SK-N-SH treated with all-trans-retinoic acid at 6 μM for 48 hours (cell line): ENCODE measurements at regions not wholly inside any gene's neighbourhood (a gene's known extent, or its start where the extent isn't known, plus 50 kb on each side); places are given as distances from the start of the nearest gene placed in this dataset.

Experiments used
- ARNTL ChIP-seq: fragments of 450-650 bp; formaldehyde crosslinking; IDR thresholded peaks from 2 replicates; pipeline ENCODE4 v1.5.0; 2020; ENCODE audit warnings: low read depth, mild to moderate bottlenecking, moderate library complexity, borderline replicate concordance
- CSDC2 ChIP-seq: fragments of 250-450 bp; sonication (Bioruptor Pico); IDR thresholded peaks from 2 replicates; pipeline ENCODE4 v1.5.0; 2020; ENCODE audit warnings: mild to moderate bottlenecking, moderate library complexity
- GLIS3 ChIP-seq: fragments of 250-450 bp; sonication (Bioruptor Pico); IDR thresholded peaks from 2 replicates; pipeline ENCODE4 v1.5.0; 2020; ENCODE audit warnings: mild to moderate bottlenecking, moderate library complexity
- RARB ChIP-seq: fragments of 250-450 bp; sonication (Bioruptor Pico); IDR thresholded peaks from 2 replicates; pipeline ENCODE4 v1.8.0; 2021; ENCODE audit warnings: mild to moderate bottlenecking, moderate library complexity
- ZFP3 ChIP-seq: fragments of 250-450 bp; sonication (Bioruptor Pico); IDR thresholded peaks from 2 replicates; pipeline ENCODE4 v1.5.0; 2020; ENCODE audit warnings: mild to moderate bottlenecking, moderate library complexity
- ZNF565 ChIP-seq: fragments of 450-650 bp; formaldehyde crosslinking; conservative IDR thresholded peaks from 2 replicates; pipeline ENCODE4 v1.5.0; 2020; ENCODE audit warnings: low read depth, mild to moderate bottlenecking, moderate library complexity
- ZNF8 ChIP-seq: fragments of 450-650 bp; formaldehyde crosslinking; IDR thresholded peaks from 2 replicates; pipeline ENCODE4 v1.5.0; 2020; ENCODE audit warnings: mild to moderate bottlenecking, moderate library complexity
- TF ChIP-seq, protein P1 (sequence below): fragments of 250-450 bp; sonication (Bioruptor Pico); IDR thresholded peaks from 2 replicates; pipeline ENCODE4 v1.8.0; 2020; ENCODE audit warnings: mild to moderate bottlenecking, moderate library complexity, borderline replicate concordance
- TF ChIP-seq, protein P2 (sequence below): fragments of 250-450 bp; sonication (Bioruptor Pico); IDR thresholded peaks from 2 replicates; pipeline ENCODE4 v1.5.1; 2021; ENCODE audit warnings: mild to moderate bottlenecking, moderate library complexity

DNA sequence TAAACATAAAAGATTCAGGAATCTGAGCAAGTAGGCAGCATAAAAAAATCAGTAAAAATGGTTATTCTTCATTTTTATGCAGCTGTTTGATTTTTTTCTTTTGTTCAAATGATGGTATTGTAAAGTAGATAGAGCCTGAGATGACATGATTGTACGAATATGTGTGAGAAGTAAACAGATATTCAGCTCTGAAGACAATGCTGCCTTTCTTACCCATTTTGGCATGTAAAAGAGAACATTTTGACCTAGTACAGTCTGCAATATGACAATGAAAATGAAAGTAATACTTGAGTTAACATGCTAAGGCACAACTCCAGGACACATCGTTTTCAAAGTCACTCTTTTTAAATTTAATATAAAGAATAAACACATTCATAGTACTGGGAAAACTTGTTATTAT, 95.7 kb upstream of the NCAM2 start:
- no peak for TF ChIP-seq RARB (CRISPR knock-in tag)
- TF ChIP-seq, protein P1, sequence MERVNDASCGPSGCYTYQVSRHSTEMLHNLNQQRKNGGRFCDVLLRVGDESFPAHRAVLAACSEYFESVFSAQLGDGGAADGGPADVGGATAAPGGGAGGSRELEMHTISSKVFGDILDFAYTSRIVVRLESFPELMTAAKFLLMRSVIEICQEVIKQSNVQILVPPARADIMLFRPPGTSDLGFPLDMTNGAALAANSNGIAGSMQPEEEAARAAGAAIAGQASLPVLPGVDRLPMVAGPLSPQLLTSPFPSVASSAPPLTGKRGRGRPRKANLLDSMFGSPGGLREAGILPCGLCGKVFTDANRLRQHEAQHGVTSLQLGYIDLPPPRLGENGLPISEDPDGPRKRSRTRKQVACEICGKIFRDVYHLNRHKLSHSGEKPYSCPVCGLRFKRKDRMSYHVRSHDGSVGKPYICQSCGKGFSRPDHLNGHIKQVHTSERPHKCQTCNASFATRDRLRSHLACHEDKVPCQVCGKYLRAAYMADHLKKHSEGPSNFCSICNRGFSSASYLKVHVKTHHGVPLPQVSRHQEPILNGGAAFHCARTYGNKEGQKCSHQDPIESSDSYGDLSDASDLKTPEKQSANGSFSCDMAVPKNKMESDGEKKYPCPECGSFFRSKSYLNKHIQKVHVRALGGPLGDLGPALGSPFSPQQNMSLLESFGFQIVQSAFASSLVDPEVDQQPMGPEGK: no peak
- no peak for TF ChIP-seq ZNF565 (CRISPR knock-in tag)
- no peak for TF ChIP-seq GLIS3 (CRISPR knock-in tag)
- TF ChIP-seq, protein P2, sequence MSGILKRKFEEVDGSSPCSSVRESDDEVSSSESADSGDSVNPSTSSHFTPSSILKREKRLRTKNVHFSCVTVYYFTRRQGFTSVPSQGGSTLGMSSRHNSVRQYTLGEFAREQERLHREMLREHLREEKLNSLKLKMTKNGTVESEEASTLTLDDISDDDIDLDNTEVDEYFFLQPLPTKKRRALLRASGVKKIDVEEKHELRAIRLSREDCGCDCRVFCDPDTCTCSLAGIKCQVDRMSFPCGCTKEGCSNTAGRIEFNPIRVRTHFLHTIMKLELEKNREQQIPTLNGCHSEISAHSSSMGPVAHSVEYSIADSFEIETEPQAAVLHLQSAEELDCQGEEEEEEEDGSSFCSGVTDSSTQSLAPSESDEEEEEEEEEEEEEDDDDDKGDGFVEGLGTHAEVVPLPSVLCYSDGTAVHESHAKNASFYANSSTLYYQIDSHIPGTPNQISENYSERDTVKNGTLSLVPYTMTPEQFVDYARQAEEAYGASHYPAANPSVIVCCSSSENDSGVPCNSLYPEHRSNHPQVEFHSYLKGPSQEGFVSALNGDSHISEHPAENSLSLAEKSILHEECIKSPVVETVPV (CRISPR knock-in tag): no peak
- TF ChIP-seq ZFP3: no peak
- TF ChIP-seq CSDC2: no peak
- no peak for TF ChIP-seq ARNTL (CRISPR knock-in tag)
- TF ChIP-seq ZNF8 (CRISPR knock-in tag): no peak
